Osteoblast (primary cell): ENCODE measurements at regions not wholly inside any gene's neighbourhood (a gene's known extent, or its start where the extent isn't known, plus 50 kb on each side); places are given as distances from the start of the nearest gene placed in this dataset.

Experiments used
- DNase-seq: peaks from one replicate; pipeline ENCODE4 v3.0.0; 2011; ENCODE audit warnings: low spot score, mixed read lengths; ENCODE audit not compliant: insufficient read length; ENCODE audit errors: missing footprints
- H2AFZ ChIP-seq: 2 replicates; pipeline ENCODE4 v1.6.0; 2011; ENCODE audit warnings: mild to moderate bottlenecking, low read length
- H3K27ac ChIP-seq: 2 replicates; pipeline ENCODE4 v1.5.1; 2011; ENCODE audit warnings: mild to moderate bottlenecking, low read depth, low read length, moderate library complexity
- H3K27me3 ChIP-seq: 2 replicates; pipeline ENCODE4 v1.6.0; 2012; ENCODE audit warnings: mild to moderate bottlenecking, control low read depth, inconsistent platforms, low read length, moderate library complexity; ENCODE audit not compliant: insufficient read depth
- H3K36me3 ChIP-seq: 2 replicates; pipeline ENCODE4 v1.5.1; 2011; ENCODE audit warnings: mild to moderate bottlenecking, low read length, control low read depth, moderate library complexity; ENCODE audit not compliant: insufficient read depth
- H3K4me1 ChIP-seq: 2 replicates; pipeline ENCODE4 v1.5.1; 2011; ENCODE audit warnings: mild to moderate bottlenecking, low read length, control low read depth, moderate library complexity; ENCODE audit not compliant: insufficient read depth
- H3K4me2 ChIP-seq: 2 replicates; pipeline ENCODE4 v1.6.0; 2011; ENCODE audit warnings: mild to moderate bottlenecking, low read length; ENCODE audit not compliant: insufficient read depth
- H3K4me3 ChIP-seq: fragments of 200-600 bp; sonication (generic); 3 replicates; pipeline ENCODE4 v1.5.1; 2012; ENCODE audit warnings: mild to moderate bottlenecking, low read length, inconsistent platforms; ENCODE audit not compliant: insufficient read depth
- H3K79me2 ChIP-seq: 2 replicates; pipeline ENCODE4 v1.6.0; 2012; ENCODE audit warnings: mild to moderate bottlenecking, low read length, control low read depth, inconsistent platforms; ENCODE audit not compliant: insufficient read depth
- H3K9me3 ChIP-seq: 2 replicates; pipeline ENCODE4 v1.5.1; 2011; ENCODE audit warnings: low read depth, low read length, control low read depth
- H4K20me1 ChIP-seq: 2 replicates; pipeline ENCODE4 v1.6.0; 2012; ENCODE audit warnings: mild to moderate bottlenecking, low read length, control low read depth; ENCODE audit not compliant: insufficient read depth
- TF ChIP-seq, protein P1 (sequence below): IDR thresholded peaks from 2 replicates; pipeline ENCODE4 v1.5.1; 2011; ENCODE audit warnings: mild to moderate bottlenecking, low read depth, low read length, moderate library complexity; ENCODE audit errors: extremely low read depth

DNA sequence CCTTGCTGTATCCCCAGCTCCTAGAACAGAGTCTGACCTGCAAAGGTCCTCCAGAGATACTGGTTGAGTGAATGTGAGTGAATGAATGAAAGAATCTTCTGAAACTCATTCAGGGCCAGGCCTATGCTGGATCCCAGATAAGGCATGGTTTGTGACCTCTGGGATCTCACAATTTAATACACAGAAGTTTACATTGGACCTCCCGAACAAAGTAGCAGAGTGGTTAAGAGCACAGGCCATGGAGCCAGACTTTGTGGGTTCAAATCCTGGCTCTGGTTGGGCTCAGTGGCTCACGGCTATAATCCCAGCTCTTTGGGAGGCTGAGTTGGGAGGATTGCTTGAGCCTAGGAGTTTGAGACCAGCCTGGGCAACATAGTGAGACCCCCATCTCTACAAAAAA lies 50.8 kb upstream of the CTPS1 start:
- DNase-seq = no peak
- Histone ChIP-seq H4K20me1 (no peaks in the 10 kb centered on the region), H3K4me3 (no peak overlapping the region), H2AFZ (no peak overlapping the region), H3K27me3 (no peaks in the 10 kb centered on the region), H3K4me2 (no peak overlapping the region), H3K79me2 (no peaks in the 10 kb centered on the region), H3K4me1 (no peaks in the 10 kb centered on the region), H3K27ac (no peak overlapping the region), H3K9me3 (no peaks in the 10 kb centered on the region), H3K36me3 (no peaks in the 10 kb centered on the region)
- TF ChIP-seq, protein P1, sequence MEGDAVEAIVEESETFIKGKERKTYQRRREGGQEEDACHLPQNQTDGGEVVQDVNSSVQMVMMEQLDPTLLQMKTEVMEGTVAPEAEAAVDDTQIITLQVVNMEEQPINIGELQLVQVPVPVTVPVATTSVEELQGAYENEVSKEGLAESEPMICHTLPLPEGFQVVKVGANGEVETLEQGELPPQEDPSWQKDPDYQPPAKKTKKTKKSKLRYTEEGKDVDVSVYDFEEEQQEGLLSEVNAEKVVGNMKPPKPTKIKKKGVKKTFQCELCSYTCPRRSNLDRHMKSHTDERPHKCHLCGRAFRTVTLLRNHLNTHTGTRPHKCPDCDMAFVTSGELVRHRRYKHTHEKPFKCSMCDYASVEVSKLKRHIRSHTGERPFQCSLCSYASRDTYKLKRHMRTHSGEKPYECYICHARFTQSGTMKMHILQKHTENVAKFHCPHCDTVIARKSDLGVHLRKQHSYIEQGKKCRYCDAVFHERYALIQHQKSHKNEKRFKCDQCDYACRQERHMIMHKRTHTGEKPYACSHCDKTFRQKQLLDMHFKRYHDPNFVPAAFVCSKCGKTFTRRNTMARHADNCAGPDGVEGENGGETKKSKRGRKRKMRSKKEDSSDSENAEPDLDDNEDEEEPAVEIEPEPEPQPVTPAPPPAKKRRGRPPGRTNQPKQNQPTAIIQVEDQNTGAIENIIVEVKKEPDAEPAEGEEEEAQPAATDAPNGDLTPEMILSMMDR = no peak

DNA sequence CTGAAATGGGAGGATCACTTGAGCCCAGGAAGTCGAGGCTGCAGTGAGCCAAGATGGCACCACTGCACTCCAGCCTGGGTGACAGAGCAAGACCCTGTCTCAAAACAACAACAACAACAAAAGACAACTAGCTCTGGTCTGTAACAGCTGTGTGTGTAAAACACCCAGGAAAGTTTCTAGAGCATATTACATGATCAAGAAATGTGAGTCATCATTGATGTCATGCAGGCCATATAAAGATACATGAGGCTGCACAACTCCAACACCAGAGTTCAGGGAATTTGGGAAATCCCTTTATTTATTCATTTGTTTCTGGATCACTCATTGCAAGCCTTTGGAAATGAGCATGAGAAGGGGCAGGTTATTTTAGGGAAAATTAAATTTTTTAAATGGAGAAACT lies 50.3 kb upstream of the CTPS1 start:
- Histone ChIP-seq H3K4me1 (no peaks in the 10 kb centered on the region), H3K9me3 (no peaks in the 10 kb centered on the region), H2AFZ (no peak overlapping the region), H3K27ac (no peak overlapping the region), H4K20me1 (no peaks in the 10 kb centered on the region), H3K4me3 (no peak overlapping the region), H3K36me3 (no peaks in the 10 kb centered on the region), H3K79me2 (no peaks in the 10 kb centered on the region), H3K27me3 (no peaks in the 10 kb centered on the region), H3K4me2 (no peak overlapping the region)
- no peak for DNase-seq
- TF ChIP-seq, protein P1 = no peak
